Stimulated activated CD8-positive, alpha-beta memory T cell treated with anti-CD3 and anti-CD28 coated beads, Interleukin-2, amount 100 ng/mL, for 1 hour (primary cell): ENCODE measurements at regions not wholly inside any gene's neighbourhood (a gene's known extent, or its start where the extent isn't known, plus 50 kb on each side); places are given as distances from the start of the nearest gene placed in this dataset.
"Not testable (repeated sequence)": the region's sequence is repeated elsewhere in the genome, so short reads cannot be mapped to it uniquely, and the experiment has no call there.

ENCODE experiments used
- DNase-seq, 2 donors: peaks; one replicate each; pipeline ENCODE4 v3.0.0-alpha.2; 2020; ENCODE audit warnings: low read depth in 2 of 2

DNA sequence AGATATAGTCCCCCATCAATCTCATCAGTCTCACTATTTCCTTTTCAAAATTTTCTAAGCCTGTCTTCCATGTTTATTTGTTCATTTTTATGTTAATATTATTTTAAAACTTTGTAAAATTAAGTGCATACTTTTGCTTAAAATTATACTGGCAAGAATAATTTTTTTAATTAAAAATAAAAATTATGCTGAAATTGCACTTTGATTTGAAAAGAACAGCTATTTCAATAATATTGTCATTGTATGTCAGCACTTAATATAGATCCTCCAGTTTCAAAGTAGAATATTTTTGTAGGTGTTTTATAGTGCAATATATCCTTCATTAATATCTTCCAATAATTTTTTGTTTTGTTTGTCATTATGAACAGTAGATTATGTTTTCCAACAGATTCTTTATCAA, 99.0 kb upstream of the MAGI2 start:
- no peak for DNase-seq

DNA sequence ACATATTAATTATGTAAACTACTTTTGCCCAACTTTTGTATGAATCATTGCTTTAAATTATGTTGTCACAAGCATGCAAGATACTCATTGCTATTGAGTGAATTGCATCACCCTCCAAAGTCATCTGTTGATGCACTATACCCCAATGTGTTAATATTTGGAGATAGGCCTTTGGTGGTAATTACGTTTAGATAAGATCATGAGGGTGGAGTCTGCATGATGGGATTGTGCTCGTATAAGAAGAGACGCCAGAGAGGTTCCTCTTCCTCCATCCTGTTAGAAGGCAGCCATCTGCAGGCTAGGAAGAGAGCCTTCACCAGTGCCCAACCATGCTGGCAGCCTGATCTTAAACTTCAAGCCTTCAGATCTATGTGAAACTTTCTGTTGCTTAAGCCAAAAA, 95.3 kb upstream of the MAGI2 start:
- no peak for DNase-seq

DNA sequence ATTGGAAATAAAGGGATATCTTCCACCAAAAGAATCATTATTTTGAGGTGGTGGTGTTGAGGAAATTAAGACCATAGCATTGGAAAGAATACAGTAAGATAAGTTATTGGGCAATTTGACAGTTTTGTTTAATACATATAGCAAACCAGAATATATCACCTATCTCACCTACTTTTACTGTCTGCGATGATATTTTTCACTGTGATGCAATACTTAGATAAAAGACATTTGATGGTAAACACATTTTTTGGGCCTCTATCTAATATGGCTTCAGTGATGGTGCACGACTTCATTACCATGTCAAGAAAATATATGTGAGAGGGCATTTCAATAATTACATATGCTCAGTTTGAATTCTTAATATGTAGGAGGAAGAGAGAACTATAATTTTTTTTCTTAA, 93.7 kb upstream of the MAGI2 start:
- DNase-seq, result no peak

DNA sequence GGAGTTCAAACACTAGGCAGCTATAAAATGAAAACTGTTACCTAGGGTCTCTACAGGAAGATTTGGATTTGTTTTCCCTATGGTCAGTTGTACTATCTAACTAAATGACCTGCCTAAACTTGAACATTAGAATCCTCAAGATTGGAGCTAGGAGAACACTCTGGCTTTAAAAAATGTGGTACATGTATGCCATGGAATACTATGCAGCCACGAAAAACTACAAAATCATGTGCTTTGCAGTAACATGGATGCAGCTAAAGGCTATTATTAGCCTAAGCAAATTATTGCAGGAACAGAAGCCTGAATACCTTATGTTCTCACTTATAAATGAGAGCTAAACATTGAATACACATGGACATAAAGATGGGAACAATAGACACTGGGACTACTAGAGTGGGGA, 87.1 kb upstream of the MAGI2 start:
- no peak for DNase-seq

DNA sequence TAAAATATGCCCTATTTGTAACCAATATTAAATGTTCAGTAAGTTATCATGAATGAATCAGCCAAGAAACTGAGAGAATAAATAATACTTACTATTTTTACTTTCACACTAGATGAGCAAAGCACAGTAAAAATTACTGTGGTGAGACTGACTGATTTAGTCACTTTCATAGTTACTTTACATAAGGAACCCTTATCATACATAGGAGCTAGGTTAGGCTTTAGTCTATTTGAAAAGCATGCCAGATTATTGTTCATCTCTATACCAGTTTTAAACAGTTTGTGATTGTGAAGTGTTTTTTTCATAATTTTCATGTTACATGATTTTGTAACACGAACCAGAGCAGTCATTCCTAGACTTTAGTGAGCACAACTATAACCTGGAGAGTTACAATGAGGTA, 80.7 kb upstream of the MAGI2 start:
- DNase-seq, result no peak

DNA sequence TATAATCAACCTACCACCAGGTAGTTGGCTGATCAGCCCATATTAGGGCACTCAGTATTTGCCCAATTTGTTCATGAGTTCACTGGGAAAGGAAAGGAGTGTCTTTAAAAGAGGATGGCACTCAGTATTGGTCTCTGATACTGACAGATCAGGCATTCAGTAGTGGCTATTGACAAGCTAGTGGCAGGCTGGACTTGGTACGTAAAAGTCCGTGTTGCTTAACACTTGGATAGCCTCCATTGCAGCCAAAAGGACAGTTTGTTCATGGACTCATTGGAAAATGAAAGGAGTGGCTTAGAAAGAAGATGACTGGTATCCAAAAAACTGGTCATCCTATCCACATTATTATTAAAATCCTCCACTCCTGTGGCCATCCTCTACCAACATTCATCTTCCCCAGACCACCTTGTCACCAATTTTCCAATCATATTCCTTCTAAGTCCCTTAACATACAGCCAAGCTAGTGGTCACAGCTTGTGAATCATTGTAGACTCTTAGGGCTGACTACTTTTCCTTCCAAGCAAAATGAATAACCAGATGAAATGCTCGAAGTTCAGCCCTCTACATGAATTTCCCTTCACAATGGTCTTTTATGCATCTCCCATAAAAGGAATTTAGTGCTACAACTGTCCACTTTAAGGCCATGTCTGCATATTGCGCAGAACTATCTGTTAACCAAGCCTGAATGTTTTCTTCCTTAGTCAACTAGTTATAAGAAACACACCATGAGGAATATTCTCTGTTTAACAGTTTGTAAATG, 78.6 kb upstream of the MAGI2 start:
- no peak for DNase-seq

DNA sequence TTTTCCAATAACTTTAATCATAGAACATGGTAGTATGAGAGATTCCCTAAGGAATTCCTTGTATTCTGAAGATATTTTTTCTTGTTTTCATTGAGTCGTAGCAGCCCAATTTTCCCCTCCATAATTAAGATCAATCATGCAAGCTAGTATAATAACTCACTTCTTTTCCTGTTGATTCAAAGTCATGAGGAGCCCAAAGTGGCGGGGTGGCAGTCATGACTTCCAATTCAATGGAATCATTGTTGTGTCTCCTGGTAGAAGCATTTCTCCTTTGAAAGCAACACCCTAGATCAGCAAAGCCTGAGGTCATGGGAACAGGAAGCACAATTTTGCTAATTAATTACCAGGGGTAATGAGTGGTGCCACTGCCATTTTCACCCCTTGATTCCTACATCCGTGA, 77.6 kb upstream of the MAGI2 start:
- no peak for DNase-seq

DNA sequence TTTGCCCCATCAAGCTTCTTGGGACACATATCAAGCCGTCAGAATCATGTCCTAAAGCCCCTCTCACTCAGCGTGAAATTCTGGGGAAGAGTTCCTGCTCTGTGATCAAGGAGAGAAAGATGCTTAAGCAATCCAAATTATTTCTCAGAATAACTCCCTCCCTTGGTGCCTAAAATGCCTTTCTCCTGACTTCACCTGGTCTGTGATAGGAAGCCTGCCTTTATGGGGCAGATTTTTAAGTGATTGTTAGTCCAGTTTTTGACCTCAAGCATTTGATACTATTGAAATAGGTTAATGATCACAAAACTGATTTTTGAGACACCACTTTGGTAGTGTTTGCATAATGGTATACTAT, 76.4 kb upstream of the MAGI2 start:
- DNase-seq, result no peak

DNA sequence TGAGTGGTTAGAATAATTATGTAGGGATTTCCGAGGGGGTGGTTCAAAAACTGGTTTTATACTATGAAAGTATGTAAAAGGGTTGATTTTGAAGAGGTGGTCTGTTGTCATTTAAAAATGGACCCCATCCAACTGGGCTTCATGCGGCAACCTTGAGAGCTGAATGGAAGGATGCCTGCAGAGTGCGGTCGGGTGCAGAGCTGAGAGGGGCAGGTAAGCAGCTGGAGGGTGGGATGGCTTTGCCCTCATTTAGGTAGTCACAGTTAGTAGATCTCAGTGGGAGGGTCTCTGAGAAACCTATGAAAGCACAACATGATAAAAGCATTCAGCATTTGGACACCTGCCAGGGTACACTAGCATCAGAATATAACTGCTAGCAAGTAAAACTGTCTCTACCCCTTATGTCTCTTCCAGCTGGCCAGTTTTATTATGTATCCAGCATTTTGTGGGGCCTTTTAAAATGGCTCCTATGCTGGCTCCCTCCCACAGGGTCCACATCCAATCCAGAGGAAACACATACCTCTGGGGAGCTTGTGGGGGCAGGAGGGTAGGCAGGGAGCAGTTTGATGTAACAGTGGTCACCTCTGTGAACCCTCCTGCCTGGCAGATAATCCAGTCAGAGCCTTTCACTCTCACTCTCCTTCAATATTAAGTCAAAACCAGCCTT, 75.9 kb upstream of the MAGI2 start:
- no peak for DNase-seq

DNA sequence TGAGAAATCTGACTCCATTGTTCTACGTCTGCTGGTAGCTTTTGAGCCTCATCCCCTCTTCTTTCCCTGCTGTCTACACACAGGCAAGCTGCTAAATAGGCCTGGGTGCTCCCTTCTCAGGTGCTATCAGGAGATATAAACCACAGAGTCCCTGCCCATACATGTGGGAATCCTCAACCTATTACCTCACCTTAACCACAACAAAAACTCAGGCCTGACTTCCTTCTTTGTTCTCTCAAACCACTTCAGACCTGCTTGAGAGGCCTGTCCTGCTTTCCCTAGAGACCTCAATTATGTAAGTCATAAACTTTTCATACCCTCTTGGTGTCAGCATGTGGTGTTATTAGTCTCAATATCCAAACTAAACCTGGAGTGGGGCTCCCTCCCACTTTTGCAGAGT, 75.0 kb upstream of the MAGI2 start:
- DNase-seq, result no peak

DNA sequence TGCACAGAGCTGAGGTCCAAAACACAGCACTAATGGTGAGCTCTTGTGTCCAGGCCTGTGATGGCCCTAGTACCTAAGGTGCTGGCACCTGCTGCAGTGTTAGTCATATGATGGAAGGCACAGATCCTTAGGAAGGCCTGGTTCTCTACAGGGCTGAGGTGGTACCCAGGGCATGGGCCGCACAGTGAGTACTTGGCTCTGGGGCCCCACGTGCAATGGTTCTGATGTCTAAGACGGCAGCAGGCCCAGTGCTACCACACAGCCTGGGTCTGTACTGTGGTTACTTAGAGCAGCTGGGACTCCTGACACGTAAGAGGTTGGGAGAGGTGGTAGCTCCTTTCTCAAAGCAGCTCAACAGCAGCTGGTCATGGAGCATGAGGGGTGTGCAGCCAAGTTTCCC, 70.6 kb upstream of the MAGI2 start:
- DNase-seq, result no peak

DNA sequence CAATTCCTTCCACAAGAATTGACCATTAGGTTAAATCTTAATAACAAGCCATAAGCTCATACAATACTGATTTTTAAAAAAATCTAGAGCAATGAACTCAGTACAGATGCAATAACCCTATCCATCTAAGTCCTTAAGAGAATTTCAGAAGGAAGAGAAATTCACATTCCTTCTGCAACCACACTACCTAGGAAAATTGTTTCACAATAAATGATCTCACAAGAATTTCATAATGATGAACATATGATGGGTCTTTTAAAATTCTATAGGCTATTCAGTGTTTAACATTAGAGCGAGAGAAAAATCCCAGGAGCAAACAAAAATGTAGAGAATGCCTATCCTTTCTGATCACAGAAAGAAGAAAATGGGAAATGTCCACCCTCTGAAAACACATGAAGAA, 70.0 kb upstream of the MAGI2 start:
- no peak for DNase-seq

DNA sequence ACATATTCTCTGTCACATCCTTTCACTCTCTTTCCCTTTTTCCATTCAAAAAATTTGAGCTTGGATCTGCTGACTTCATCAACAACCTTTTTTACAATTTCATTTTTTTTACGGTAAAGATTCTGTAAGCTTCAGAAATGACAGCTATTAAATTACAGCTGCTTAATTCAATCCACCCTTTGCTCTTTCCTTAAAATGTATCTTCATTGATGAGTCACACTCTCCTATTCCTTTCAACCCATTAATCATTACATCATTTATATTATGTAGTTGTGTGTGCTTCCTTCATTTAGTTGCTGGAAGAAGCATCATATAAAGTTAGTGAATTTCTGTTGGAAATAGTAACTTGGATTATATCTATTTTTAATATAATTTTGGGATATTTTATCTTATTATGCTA, 67.1 kb upstream of the MAGI2 start:
- DNase-seq, result no peak

DNA sequence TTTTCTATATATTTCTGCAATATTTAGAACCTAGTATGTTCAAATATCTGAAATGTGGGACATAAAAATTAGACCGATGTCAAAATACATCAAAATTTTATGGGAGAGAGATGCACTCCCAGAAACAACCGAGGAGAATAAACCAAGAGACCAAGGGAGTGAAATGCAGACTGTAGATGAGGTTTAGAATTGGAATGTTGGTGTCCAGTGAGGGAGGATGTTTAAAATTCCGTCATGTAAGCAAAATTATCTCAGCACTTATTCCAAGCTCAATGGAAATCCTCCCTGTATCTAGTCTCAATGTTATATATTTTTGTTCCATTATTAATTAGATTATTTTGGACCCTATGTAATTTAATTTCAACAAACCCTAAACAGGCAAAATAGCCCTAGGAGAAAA, 61.9 kb upstream of the MAGI2 start:
- DNase-seq, result no peak

DNA sequence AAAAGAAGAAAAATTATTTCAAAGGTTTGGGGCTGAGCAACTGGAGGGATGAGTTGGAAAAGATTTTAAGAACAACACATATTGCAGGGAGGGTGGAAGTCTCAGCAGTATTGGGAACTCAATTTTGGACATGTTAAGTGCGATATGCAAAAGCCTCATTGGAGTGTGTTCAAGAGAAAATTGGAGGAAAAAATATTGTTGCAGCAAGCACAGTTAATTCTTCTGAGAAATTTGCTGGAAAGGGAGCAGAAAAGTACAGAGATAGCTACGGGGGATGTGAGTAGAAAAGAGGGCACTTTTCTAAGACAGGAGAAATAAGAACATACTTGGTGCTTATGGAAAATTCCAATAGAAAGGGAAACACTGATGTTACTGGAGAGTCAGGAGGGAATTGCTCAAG, 59.8 kb upstream of the MAGI2 start:
- DNase-seq, result no peak

DNA sequence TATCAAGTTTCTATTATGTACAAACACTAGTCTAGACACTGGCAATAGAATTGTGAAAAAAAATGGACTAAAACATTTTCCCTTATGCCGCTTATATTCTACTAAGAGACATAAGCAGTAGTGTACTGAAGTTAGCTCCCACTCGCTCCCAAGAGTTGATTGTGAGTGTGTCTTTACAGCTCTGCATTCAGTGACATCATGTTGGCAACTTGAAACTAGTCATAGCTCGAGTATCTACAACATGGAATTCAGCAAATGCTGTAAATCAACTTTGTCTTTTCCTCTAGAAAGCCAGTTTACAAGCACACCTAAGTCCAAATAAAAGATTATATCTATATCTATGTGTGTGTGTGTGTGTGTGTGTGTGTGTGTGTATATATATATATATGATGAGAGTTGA, 58.8 kb upstream of the MAGI2 start:
- no peak for DNase-seq

DNA sequence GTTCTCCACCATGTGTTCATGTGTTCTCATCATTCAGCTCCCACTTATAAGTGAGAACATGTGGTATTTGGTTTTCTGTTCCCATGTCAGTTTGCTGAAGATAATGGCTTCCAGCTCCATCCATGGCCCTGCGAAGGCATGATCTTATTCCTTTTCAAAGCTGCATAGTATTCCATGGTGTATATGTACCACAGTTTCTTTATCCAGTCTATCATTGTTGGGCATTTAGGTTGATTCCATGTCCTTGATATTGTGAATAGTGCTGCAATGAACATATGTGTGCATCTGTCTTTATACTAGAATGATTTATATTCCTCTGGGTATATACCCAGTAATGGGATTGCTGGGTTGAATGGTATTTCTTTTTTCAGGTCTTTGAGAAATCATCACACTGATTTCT, 57.6 kb upstream of the MAGI2 start:
- not testable (repeated sequence) for DNase-seq

DNA sequence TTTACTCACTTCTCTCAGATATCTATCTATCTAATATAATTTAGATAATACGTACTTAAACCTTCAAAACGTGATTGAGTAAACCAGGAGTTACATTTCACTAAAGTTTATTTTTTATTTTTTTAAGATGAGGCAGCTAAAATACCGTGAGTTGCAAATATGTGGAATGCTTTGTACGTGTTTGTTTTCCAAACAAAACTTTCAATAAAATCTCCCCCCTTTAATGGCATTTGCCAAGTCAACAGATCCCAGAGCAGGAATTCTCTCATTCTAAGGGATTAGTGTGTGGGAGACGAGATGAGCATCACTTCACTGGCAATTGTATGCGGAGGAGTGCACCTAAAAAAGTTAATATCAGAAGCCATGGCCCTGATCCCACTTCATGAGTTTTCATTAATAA, 53.7 kb upstream of the MAGI2 start:
- DNase-seq, result no peak

DNA sequence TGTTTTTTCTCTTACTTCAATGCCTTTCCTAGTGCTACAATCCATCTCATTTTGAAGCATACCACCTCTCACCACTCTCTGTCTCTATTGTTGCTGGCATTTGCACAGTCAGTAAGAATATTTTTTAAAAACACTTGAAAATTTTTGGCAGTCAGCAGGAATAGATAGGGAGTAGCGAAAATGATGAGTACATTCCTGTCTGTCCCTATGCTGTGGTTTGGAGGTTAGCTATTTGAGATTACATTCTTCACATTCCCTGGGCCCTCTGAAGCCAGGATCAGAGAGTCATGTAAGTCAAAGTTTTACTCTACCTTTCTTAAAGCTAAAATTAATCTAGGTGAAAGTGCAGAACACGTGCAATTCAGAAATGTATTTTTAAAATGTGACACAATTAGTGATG, 53.0 kb upstream of the MAGI2 start:
- no peak for DNase-seq

DNA sequence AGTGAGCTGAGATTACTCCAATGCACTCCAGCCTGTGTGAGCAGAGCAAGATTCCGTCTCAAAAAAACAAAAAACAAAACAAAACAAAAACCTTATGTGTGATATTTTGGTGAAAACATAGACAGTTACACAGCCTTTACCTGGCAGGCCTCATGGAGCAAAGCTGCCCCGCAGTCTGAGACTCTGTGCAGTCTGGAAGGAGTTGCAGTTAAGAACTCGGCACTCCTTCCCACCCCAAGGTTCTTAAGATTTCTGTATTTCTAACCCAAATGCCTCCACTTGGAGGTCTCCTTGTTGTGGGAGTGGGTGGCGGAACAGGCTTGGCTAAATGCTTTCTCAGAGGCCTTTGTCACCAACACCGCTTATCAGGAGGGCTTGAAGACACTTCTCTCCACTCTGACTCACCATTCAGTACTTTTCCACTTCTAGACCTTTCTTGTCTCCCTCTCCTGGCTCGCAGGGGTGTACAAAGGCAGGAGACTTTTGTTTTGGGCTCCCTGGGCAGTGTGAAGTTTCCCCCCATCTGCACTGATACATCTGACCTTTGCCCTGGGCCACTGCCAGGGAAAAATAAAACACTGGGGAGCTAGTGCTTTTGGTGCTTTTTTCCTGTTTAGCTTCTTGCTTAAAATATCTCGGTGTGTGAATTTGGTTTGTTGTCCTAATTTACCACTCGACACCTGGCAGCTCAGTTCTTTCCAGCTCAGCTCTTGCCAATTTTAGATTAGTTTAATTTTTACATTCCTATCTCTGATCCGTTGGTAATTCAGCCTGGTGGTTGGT, 51.3 kb upstream of the MAGI2 start:
- no peak for DNase-seq
